ENCODE measurements at regions not wholly inside any gene's neighbourhood (a gene's known extent, or its start where the extent isn't known, plus 50 kb on each side); places are given as distances from the start of the nearest gene placed in this dataset.

DNA sequence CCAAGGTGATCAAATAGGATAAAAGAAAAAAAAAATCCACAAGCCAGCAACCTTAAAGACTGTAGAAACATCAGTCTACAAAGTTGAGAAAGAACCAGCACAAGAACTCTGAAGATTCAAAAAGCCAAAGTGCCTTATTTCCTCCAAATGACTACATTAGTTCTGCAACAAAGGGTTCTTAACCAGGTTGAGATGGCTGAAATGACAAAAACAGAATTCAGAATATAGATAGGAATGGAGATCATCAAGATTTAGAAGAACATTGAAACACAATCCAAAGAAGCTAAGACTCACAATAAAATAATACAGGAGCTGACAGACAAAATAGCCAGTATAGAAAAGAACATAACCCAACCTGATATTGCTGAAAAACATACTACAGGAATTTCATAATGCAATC is 156.5 kb upstream of the ZCCHC13 start:
- no peak overlapping the region for H3K4me2 ChIP-seq
- no peaks in the 10 kb centered on the region for H3K79me2 ChIP-seq
- H2AFZ ChIP-seq, result no peak overlapping the region
- TF ChIP-seq EZH2 (IDR thresholded peaks at IDR 0.05; ENCODE audit: borderline replicate concordance) (no peak), EZH2phosphoT487 (IDR thresholded peaks at IDR 0.05; ENCODE audit: low read depth, severe bottlenecking, unreplicated experiment) (no peak)
- TF ChIP-seq, protein P1, sequence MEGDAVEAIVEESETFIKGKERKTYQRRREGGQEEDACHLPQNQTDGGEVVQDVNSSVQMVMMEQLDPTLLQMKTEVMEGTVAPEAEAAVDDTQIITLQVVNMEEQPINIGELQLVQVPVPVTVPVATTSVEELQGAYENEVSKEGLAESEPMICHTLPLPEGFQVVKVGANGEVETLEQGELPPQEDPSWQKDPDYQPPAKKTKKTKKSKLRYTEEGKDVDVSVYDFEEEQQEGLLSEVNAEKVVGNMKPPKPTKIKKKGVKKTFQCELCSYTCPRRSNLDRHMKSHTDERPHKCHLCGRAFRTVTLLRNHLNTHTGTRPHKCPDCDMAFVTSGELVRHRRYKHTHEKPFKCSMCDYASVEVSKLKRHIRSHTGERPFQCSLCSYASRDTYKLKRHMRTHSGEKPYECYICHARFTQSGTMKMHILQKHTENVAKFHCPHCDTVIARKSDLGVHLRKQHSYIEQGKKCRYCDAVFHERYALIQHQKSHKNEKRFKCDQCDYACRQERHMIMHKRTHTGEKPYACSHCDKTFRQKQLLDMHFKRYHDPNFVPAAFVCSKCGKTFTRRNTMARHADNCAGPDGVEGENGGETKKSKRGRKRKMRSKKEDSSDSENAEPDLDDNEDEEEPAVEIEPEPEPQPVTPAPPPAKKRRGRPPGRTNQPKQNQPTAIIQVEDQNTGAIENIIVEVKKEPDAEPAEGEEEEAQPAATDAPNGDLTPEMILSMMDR (IDR thresholded peaks at IDR 0.05; ENCODE audit: poor library complexity), result no peak
- H3K9me3 ChIP-seq (ENCODE audit: low read depth), result no peaks in the 10 kb centered on the region
- H3K27ac ChIP-seq, result no peak overlapping the region
- H3K27me3 ChIP-seq, result no peaks in the 10 kb centered on the region
- no peaks in the 10 kb centered on the region for H3K9me2 ChIP-seq (replicated peaks; ENCODE audit: insufficient read depth)
- no peaks in the 10 kb centered on the region for H4K20me1 ChIP-seq (ENCODE audit: insufficient read depth, poor library complexity, severe bottlenecking)
- no peaks in the 10 kb centered on the region for H3K36me3 ChIP-seq (replicated peaks; ENCODE audit: insufficient read depth, low read depth)
- no peak overlapping the region for H3K4me3 ChIP-seq
- no peaks in the 10 kb centered on the region for H3K4me1 ChIP-seq (ENCODE audit: insufficient read depth)
- no peak for DNase-seq (ENCODE audit: low spot score)

- Histone ChIP-seq H3K4me1 (ENCODE audit: insufficient read depth) (no peaks in the 10 kb centered on the region), H3K27me3 (no peaks in the 10 kb centered on the region), H3K4me3 (no peak overlapping the region), H3K9me2 (replicated peaks; ENCODE audit: insufficient read depth) (no peaks in the 10 kb centered on the region), H3K79me2 (no peaks in the 10 kb centered on the region), H3K4me2 (no peak overlapping the region), H2AFZ (no peak overlapping the region), H3K36me3 (replicated peaks; ENCODE audit: insufficient read depth, low read depth) (no peaks in the 10 kb centered on the region), H4K20me1 (ENCODE audit: insufficient read depth, poor library complexity, severe bottlenecking) (no peaks in the 10 kb centered on the region), H3K9me3 (ENCODE audit: low read depth) (no peaks in the 10 kb centered on the region), H3K27ac (no peak overlapping the region)
- no peak for TF ChIP-seq EZH2 (IDR thresholded peaks at IDR 0.05; ENCODE audit: borderline replicate concordance)
- no peak for TF ChIP-seq EZH2phosphoT487 (IDR thresholded peaks at IDR 0.05; ENCODE audit: low read depth, severe bottlenecking, unreplicated experiment)
- TF ChIP-seq, protein P1 (IDR thresholded peaks at IDR 0.05; ENCODE audit: poor library complexity), result no peak
- DNase-seq (ENCODE audit: low spot score), result no peak
Measured at GRCh38 chrX:74138943-74139342, 165.0 kb upstream of the ZCCHC13 start.

GRCh38 chrX:74133156-74133796 is 170.7 kb upstream of the ZCCHC13 start:
- no peaks in the 10 kb centered on the region for H3K9me2 ChIP-seq (replicated peaks; ENCODE audit: insufficient read depth)
- no peaks in the 10 kb centered on the region for H4K20me1 ChIP-seq (ENCODE audit: insufficient read depth, poor library complexity, severe bottlenecking)
- H3K27me3 ChIP-seq, result no peaks in the 10 kb centered on the region
- no peaks in the 10 kb centered on the region for H3K79me2 ChIP-seq
- TF ChIP-seq, protein P1 (IDR thresholded peaks at IDR 0.05; ENCODE audit: poor library complexity), result peak; percentile 80
- TF ChIP-seq EZH2 (IDR thresholded peaks at IDR 0.05; ENCODE audit: borderline replicate concordance), result no peak
- no peak overlapping the region for H3K4me3 ChIP-seq
- no peaks in the 10 kb centered on the region for H3K36me3 ChIP-seq (replicated peaks; ENCODE audit: insufficient read depth, low read depth)
- H2AFZ ChIP-seq, result no peak overlapping the region
- H3K4me1 ChIP-seq (ENCODE audit: insufficient read depth), result no peaks in the 10 kb centered on the region
- 30% methylated on average over 5 of the region's 5 CpGs for WGBS (ENCODE audit: low lambda C conversion rate, missing lambda C conversion rate)
- no peak overlapping the region for H3K4me2 ChIP-seq
- H3K9me3 ChIP-seq (ENCODE audit: low read depth), result no peaks in the 10 kb centered on the region
- DNase-seq (ENCODE audit: low spot score), result peak; percentile 86
- H3K27ac ChIP-seq, result no peak overlapping the region

DNA sequence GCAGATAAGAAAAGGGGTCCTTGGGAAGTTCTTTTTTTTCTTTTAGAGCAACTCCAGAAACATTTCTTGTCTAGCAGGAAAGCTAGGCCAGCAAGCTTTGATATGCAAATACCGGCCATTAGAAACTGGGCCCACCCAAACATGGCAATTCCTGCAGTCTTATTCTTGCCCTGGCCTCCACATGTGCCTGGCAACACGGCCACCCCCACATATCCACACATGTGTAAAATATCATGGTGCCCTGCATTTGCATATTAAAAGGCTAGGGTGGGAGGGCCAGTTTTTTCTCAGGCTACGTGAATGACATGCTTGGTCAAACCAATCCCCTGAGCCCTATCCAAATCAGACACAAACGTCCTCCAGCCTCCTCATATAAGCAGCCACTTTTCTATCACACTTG is 171.7 kb upstream of the ZCCHC13 start:
- no peaks in the 10 kb centered on the region for H3K9me2 ChIP-seq (replicated peaks; ENCODE audit: insufficient read depth)
- DNase-seq (ENCODE audit: low spot score), result no peak
- no peak overlapping the region for H3K4me2 ChIP-seq
- H3K79me2 ChIP-seq, result no peaks in the 10 kb centered on the region
- H3K9me3 ChIP-seq (ENCODE audit: low read depth), result no peaks in the 10 kb centered on the region
- WGBS (ENCODE audit: low lambda C conversion rate, missing lambda C conversion rate), result 70% methylated on average over 4 of the region's 4 CpGs
- H2AFZ ChIP-seq, result no peak overlapping the region
- no peaks in the 10 kb centered on the region for H3K27me3 ChIP-seq
- H3K36me3 ChIP-seq (replicated peaks; ENCODE audit: insufficient read depth, low read depth), result no peaks in the 10 kb centered on the region
- H3K4me3 ChIP-seq, result no peak overlapping the region
- TF ChIP-seq EZH2 (IDR thresholded peaks at IDR 0.05; ENCODE audit: borderline replicate concordance), result no peak
- no peak for TF ChIP-seq EZH2phosphoT487 (IDR thresholded peaks at IDR 0.05; ENCODE audit: low read depth, severe bottlenecking, unreplicated experiment)
- TF ChIP-seq, protein P1 (IDR thresholded peaks at IDR 0.05; ENCODE audit: poor library complexity), result no peak
- no peaks in the 10 kb centered on the region for H4K20me1 ChIP-seq (ENCODE audit: insufficient read depth, poor library complexity, severe bottlenecking)
- H3K4me1 ChIP-seq (ENCODE audit: insufficient read depth), result no peaks in the 10 kb centered on the region
- H3K27ac ChIP-seq, result no peak overlapping the region

All from hepatocyte (in vitro differentiated cells).